ENCODE measurements at regions not wholly inside any gene's neighbourhood (a gene's known extent, or its start where the extent isn't known, plus 50 kb on each side); places are given as distances from the start of the nearest gene placed in this dataset.

- no peaks in the 10 kb centered on the region for H3K36me3 ChIP-seq (ENCODE audit: low read length)
- no peak overlapping the region for H3K4me3 ChIP-seq (ENCODE audit: insufficient read depth, low read length, poor library complexity, severe bottlenecking)
- H3K27me3 ChIP-seq (ENCODE audit: low read length) = no peaks in the 10 kb centered on the region
- no peak overlapping the region for H3K4me2 ChIP-seq (ENCODE audit: low read depth, low read length, poor library complexity, severe bottlenecking)
- no peaks in the 10 kb centered on the region for H4K20me1 ChIP-seq (ENCODE audit: low read depth, low read length)
- no peaks in the 10 kb centered on the region for H3K9me3 ChIP-seq (ENCODE audit: insufficient read depth, low read length)
- H3K9ac ChIP-seq (ENCODE audit: low read length) = no peak overlapping the region
- no peaks in the 10 kb centered on the region for H3F3A ChIP-seq (ENCODE audit: insufficient read depth)
- no peak overlapping the region for H3K27ac ChIP-seq (ENCODE audit: low read depth, low read length)
- no peaks in the 10 kb centered on the region for H3K79me2 ChIP-seq (ENCODE audit: insufficient read depth, low read length)
- no peak for TF ChIP-seq CTCF (IDR thresholded peaks at IDR 0.05; ENCODE audit: insufficient read depth, low read length, poor library complexity, severe bottlenecking)
- no peak for TF ChIP-seq EZH2phosphoT487 (conservative IDR thresholded peaks at IDR 0.05; ENCODE audit: low read length)
- no peak overlapping the region for H2AFZ ChIP-seq (ENCODE audit: low read depth, low read length, severe bottlenecking)
- H3K9me2 ChIP-seq (replicated peaks; ENCODE audit: insufficient read depth, low read length) = no peaks in the 10 kb centered on the region
These were observed 173.2 kb upstream of the CREB1 start for GRCh38 chr2:207356567-207356966.

GRCh38 chr2:207357216-207357615 lies 172.5 kb upstream of the CREB1 start:
- Histone ChIP-seq H3F3A (ENCODE audit: insufficient read depth) (no peaks in the 10 kb centered on the region), H3K9me3 (ENCODE audit: insufficient read depth, low read length) (no peaks in the 10 kb centered on the region), H4K20me1 (ENCODE audit: low read depth, low read length) (no peaks in the 10 kb centered on the region), H3K79me2 (ENCODE audit: insufficient read depth, low read length) (no peaks in the 10 kb centered on the region), H3K9me2 (replicated peaks; ENCODE audit: insufficient read depth, low read length) (no peaks in the 10 kb centered on the region), H3K27ac (ENCODE audit: low read depth, low read length) (no peak overlapping the region), H3K4me3 (ENCODE audit: insufficient read depth, low read length, poor library complexity, severe bottlenecking) (no peak overlapping the region), H3K27me3 (ENCODE audit: low read length) (no peaks in the 10 kb centered on the region), H3K9ac (ENCODE audit: low read length) (no peak overlapping the region), H3K4me2 (ENCODE audit: low read depth, low read length, poor library complexity, severe bottlenecking) (no peak overlapping the region), H3K36me3 (ENCODE audit: low read length) (no peaks in the 10 kb centered on the region), H2AFZ (ENCODE audit: low read depth, low read length, severe bottlenecking) (no peak overlapping the region)
- TF ChIP-seq EZH2phosphoT487 (conservative IDR thresholded peaks at IDR 0.05; ENCODE audit: low read length) = no peak
- no peak for TF ChIP-seq CTCF (IDR thresholded peaks at IDR 0.05; ENCODE audit: insufficient read depth, low read length, poor library complexity, severe bottlenecking)

GRCh38 chr2:207362716-207363115 lies 167.0 kb upstream of the CREB1 start:
- no peaks in the 10 kb centered on the region for H4K20me1 ChIP-seq (ENCODE audit: low read depth, low read length)
- H3K27ac ChIP-seq (ENCODE audit: low read depth, low read length) = no peak overlapping the region
- no peaks in the 10 kb centered on the region for H3K27me3 ChIP-seq (ENCODE audit: low read length)
- H3K9me2 ChIP-seq (replicated peaks; ENCODE audit: insufficient read depth, low read length) = no peaks in the 10 kb centered on the region
- no peaks in the 10 kb centered on the region for H3K9me3 ChIP-seq (ENCODE audit: insufficient read depth, low read length)
- no peak overlapping the region for H2AFZ ChIP-seq (ENCODE audit: low read depth, low read length, severe bottlenecking)
- H3K4me2 ChIP-seq (ENCODE audit: low read depth, low read length, poor library complexity, severe bottlenecking) = no peak overlapping the region
- TF ChIP-seq EZH2phosphoT487 (conservative IDR thresholded peaks at IDR 0.05; ENCODE audit: low read length) (no peak), CTCF (IDR thresholded peaks at IDR 0.05; ENCODE audit: insufficient read depth, low read length, poor library complexity, severe bottlenecking) (no peak)
- no peaks in the 10 kb centered on the region for H3F3A ChIP-seq (ENCODE audit: insufficient read depth)
- no peaks in the 10 kb centered on the region for H3K79me2 ChIP-seq (ENCODE audit: insufficient read depth, low read length)
- H3K36me3 ChIP-seq (ENCODE audit: low read length) = no peaks in the 10 kb centered on the region
- no peak overlapping the region for H3K4me3 ChIP-seq (ENCODE audit: insufficient read depth, low read length, poor library complexity, severe bottlenecking)
- no peak overlapping the region for H3K9ac ChIP-seq (ENCODE audit: low read length)

Data from SU-DHL-6 (cell line).